ENCODE measurements at regions not wholly inside any gene's neighbourhood (a gene's known extent, or its start where the extent isn't known, plus 50 kb on each side); places are given as distances from the start of the nearest gene placed in this dataset.

DNA sequence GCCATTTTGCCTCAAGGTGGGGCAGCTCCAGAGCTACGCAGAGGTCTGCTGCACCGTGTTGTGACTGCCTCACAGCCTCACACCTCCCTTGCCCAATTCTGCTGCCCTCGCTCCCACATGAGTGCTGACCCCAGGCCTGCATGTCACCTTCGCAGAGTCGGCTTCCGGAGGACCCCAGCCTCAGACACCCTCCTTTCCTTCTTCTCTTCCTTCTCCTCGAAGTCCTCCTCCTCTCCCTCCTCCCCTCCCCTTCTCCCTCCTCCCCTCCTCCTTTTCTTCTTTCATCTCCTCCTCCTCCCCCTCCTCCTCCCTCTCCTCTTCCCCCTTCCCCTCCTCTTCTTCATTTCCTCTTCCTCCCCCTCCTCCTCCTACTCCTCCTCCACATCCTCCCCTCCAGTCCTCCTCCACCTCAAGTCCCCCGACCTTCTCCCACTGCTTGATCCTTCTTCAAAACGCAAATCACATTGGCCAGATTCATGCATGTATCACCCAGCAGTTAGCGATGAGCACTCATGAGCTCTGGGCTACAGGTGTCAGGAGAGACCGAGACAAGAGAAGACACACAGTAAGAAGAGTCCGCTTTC, 243.8 kb downstream of the RBFOX3 start:
- in situ Hi-C loops (cut with MboI; ENCODE audit: low pct_unique_long_range_greater_than_20kb, low sequenced_read_pairs) = no loop called here
- no peak for DNase-seq

- in situ Hi-C loops (cut with MboI; ENCODE audit: low pct_unique_long_range_greater_than_20kb, low sequenced_read_pairs) = no loop called here
- DNase-seq = no peak
Measured at GRCh38 chr17:79365836-79366770, 244.7 kb downstream of the RBFOX3 start.

DNA sequence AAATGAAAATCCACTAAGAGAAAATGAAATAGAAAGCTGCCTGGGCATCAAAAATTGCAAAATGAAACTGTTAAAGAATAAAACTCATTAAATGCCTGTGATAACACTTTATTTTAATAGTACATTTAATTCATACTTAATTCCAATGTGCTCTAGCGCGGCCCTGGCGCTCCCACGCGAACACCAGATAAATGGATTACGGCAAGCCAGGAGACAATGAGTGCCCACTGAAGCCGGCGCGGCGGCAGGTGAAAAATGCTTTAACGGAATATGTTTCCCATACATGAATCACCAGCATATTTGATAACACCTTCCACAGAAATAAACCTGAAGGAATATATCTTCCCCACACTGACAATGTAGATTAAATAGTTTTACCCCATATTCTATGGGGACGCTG, 245.5 kb downstream of the RBFOX3 start:
- in situ Hi-C loops (cut with MboI; ENCODE audit: low pct_unique_long_range_greater_than_20kb, low sequenced_read_pairs) = no loop called here
- DNase-seq = no peak

GRCh38 chr17:79364315-79365094, 246.3 kb downstream of the RBFOX3 start:
- in situ Hi-C loops (cut with MboI; ENCODE audit: low pct_unique_long_range_greater_than_20kb, low sequenced_read_pairs) = no loop called here
- DNase-seq = no peak

DNA sequence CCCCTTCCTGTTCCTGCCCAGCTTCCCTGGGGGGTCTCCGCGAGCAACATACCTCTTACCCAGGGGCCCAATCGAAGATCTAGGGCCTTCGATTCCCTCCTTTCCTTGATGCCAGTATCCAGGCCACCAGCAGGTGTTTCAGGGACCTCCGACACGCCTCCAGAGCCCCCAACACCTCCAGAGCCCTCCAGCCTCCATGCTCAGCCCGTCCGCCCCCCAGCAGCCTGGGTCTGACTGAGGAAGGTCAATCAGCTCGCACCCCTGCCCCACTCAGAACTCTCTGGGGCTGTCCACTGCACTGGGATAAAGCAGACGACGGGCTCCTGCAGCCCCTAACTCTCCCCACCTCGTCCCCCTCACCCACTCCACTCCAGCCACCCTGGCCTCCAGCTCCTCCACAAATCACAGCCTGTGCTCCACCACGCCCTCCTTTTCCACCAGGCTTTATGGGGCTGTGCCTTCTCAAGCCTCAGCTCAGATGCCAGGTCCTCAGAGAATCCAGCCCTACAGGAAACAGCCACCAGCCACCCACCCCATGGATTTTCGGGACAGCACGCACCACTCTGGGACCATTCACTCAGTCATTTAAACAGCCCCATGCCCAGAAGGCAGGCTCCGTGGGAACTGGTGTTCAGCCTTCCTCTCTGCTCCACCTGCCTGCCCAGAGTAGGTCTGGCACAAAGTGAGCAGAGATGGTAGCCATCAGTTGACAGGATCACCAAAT, 247.1 kb downstream of the RBFOX3 start:
- DNase-seq = no peak
- in situ Hi-C loops (cut with MboI; ENCODE audit: low pct_unique_long_range_greater_than_20kb, low sequenced_read_pairs) = no loop called here

DNA sequence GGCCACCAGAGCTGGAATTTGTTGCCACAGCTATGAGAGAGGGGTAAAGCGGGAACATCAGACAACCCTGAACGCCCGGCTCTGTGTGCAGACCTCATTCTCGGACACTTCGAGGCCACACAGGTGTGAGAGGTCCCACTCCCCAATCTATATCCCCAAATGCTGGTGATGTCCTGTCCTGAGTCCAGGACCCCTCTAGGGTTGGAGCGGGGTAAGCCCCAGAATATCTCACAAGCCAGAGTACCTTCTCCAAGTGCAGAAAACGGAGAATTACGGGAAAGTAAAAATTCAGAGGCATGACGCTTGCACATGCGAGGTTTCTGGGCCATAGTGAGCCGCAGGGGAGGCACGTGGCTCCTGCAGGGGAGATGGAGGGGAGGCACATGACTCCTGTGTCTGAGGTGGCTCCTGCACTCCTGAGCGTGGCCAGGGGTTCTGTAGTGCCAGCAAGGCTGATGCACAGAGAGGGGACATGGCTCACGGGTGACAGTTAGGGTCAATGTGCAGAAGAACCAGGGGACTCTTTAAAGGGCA, 248.0 kb downstream of the RBFOX3 start:
- in situ Hi-C loops (cut with MboI; ENCODE audit: low pct_unique_long_range_greater_than_20kb, low sequenced_read_pairs) = no loop called here
- DNase-seq = no peak

GRCh38 chr17:79361873-79362771, 248.7 kb downstream of the RBFOX3 start:
- in situ Hi-C loops (cut with MboI; ENCODE audit: low pct_unique_long_range_greater_than_20kb, low sequenced_read_pairs) = no loop called here
- no peak for DNase-seq

- in situ Hi-C loops (cut with MboI; ENCODE audit: low pct_unique_long_range_greater_than_20kb, low sequenced_read_pairs) = no loop called here
- DNase-seq = no peak
Measured at GRCh38 chr17:79361221-79361734, 249.6 kb downstream of the RBFOX3 start.

DNA sequence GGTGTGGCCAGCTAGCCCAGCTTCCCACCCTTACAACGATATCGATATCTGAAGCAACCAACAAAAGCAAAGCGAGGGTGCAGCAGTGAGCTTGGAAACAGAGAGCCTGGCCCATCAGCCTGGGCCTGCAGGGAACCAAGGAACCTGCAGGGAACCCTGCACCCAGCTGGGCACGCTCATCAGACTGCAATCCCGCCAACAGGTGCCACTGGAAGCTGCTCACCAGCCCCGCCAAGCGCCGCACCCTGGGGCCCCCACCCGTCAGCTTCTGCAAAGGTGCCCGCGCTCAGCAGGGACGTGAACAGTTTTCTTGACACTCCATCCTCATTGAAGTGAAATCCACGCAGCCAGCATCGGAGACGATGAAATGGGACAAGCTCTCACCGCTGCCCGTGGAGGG, 250.7 kb downstream of the RBFOX3 start:
- no peak for DNase-seq
- in situ Hi-C loops (cut with MboI; ENCODE audit: low pct_unique_long_range_greater_than_20kb, low sequenced_read_pairs) = no loop called here

- no peak for DNase-seq
- in situ Hi-C loops (cut with MboI; ENCODE audit: low pct_unique_long_range_greater_than_20kb, low sequenced_read_pairs) = no loop called here
Measured at GRCh38 chr17:79356839-79357447, 253.9 kb downstream of the RBFOX3 start.

- in situ Hi-C loops (cut with MboI; ENCODE audit: low pct_unique_long_range_greater_than_20kb, low sequenced_read_pairs) = no loop called here
- no peak for DNase-seq
Measured at GRCh38 chr17:79355165-79355564, 255.7 kb downstream of the RBFOX3 start.

GRCh38 chr17:79354173-79354820, 256.6 kb downstream of the RBFOX3 start:
- in situ Hi-C loops (cut with MboI; ENCODE audit: low pct_unique_long_range_greater_than_20kb, low sequenced_read_pairs) = no loop called here
- no peak for DNase-seq

DNA sequence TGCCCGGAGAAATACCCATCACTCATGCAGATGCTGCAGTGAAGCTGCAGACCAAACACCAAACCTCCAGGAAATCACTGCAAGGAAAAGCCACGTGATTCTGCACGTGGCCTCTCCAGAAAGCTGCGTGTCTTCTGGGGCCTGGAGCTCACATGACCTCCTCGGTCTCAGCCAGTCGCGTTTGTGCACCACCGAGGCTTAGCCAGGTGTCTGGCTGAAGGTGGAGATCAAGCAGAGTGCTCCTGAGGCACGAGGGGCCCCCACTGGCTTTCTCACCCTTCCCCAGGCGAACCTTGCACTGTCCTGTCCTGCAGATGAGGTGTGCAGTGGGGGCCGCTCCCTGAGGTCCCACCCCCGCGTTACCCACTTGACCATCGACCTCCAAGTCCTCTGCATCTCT, 257.3 kb downstream of the RBFOX3 start:
- in situ Hi-C loops (cut with MboI; ENCODE audit: low pct_unique_long_range_greater_than_20kb, low sequenced_read_pairs) = no loop called here
- DNase-seq = no peak

DNA sequence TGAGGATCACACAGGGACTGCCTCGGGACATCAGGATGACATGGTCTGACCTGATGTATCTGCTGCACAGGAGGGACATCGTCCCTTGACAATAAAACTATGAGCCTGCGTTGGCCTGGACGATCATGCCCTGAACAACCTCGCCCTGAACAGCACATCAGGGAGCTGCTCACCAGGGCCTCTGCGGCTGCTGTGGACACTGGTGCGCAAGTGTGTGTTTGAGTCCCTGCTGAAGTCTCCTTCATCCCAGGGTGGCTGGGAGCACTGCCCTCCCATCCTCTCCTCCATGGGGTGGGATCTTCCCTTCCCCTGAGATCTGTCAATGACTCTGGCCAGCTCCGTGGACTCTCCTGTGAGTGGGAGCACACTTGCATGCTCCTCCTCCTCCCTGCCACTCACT, 257.8 kb downstream of the RBFOX3 start:
- in situ Hi-C loops (cut with MboI; ENCODE audit: low pct_unique_long_range_greater_than_20kb, low sequenced_read_pairs) = no loop called here
- no peak for DNase-seq

- no peak for DNase-seq
- in situ Hi-C loops (cut with MboI; ENCODE audit: low pct_unique_long_range_greater_than_20kb, low sequenced_read_pairs) = no loop called here
Measured at GRCh38 chr17:79350533-79350932, 260.3 kb downstream of the RBFOX3 start.

GRCh38 chr17:79349506-79350400, 261.1 kb downstream of the RBFOX3 start:
- no peak for DNase-seq
- in situ Hi-C loops (cut with MboI; ENCODE audit: low pct_unique_long_range_greater_than_20kb, low sequenced_read_pairs) = no loop called here

Measured in KBM-7 (cell line).